VCaP (cell line): ENCODE measurements at regions not wholly inside any gene's neighbourhood (a gene's known extent, or its start where the extent isn't known, plus 50 kb on each side); places are given as distances from the start of the nearest gene placed in this dataset.

Source experiments
- H3K27ac ChIP-seq: fragments of 450-650 bp; 2 replicates; pipeline ENCODE4 v1.5.1; 2017
- CTCF ChIP-seq: fragments of 450-650 bp; conservative IDR thresholded peaks from 2 replicates; pipeline ENCODE4 v1.5.1; 2017; ENCODE audit warnings: mild to moderate bottlenecking, moderate library complexity

- TF ChIP-seq CTCF: no peak
- no peak overlapping the region for H3K27ac ChIP-seq
These were observed 73.2 kb upstream of the NEURL1B start for GRCh38 chr5:172567843-172568242.

- H3K27ac ChIP-seq: no peak overlapping the region
- TF ChIP-seq CTCF: no peak
These were observed 73.8 kb upstream of the NEURL1B start for GRCh38 chr5:172567294-172567693.

- no peak overlapping the region; the same call in 1 of the 2 replicates for H3K27ac ChIP-seq
- TF ChIP-seq CTCF: no peak
These were observed 75.0 kb upstream of the NEURL1B start for GRCh38 chr5:172565931-172566665.

GRCh38 chr5:172565455-172565854 lies 75.6 kb upstream of the NEURL1B start:
- H3K27ac ChIP-seq: peak overlapping the region; percentile 73; the same call in 1 of the 2 replicates
- no peak for TF ChIP-seq CTCF

GRCh38 chr5:172564883-172565282 lies 76.2 kb upstream of the NEURL1B start:
- H3K27ac ChIP-seq: peak overlapping the region; percentile 73
- TF ChIP-seq CTCF: no peak

GRCh38 chr5:172564188-172564587 lies 76.9 kb upstream of the NEURL1B start:
- TF ChIP-seq CTCF: no peak
- peak overlapping the region; percentile 73 for H3K27ac ChIP-seq

GRCh38 chr5:172562443-172562842 lies 78.6 kb upstream of the NEURL1B start:
- H3K27ac ChIP-seq: no peak overlapping the region
- TF ChIP-seq CTCF: no peak
